ENCODE measurements at regions not wholly inside any gene's neighbourhood (a gene's known extent, or its start where the extent isn't known, plus 50 kb on each side); places are given as distances from the start of the nearest gene placed in this dataset.

GRCh38 chr4:16449406-16449805 is 223.1 kb upstream of the TAPT1 start:
- TF ChIP-seq RBM39 (IDR thresholded peaks at IDR 0.05; ENCODE audit: low read depth, low read length, poor library complexity, severe bottlenecking) (no peak), CTCF (CRISPR knock-in tag; IDR thresholded peaks at IDR 0.05) (no peak), EZH2 (conservative IDR thresholded peaks at IDR 0.05; ENCODE audit: low read depth, low read length) (no peak), ZNF12 (CRISPR knock-in tag; IDR thresholded peaks at IDR 0.05) (no peak), CAMTA2 (CRISPR knock-in tag; IDR thresholded peaks at IDR 0.05; ENCODE audit: borderline replicate concordance) (no peak), ZFX (CRISPR knock-in tag; IDR thresholded peaks at IDR 0.05; ENCODE audit: low read depth) (no peak), MED8 (CRISPR knock-in tag; IDR thresholded peaks at IDR 0.05; ENCODE audit: insufficient replicate concordance) (no peak), TAF1 (CRISPR knock-in tag; IDR thresholded peaks at IDR 0.05) (no peak), RFX1 (IDR thresholded peaks at IDR 0.05) (no peak), MAFK (conservative IDR thresholded peaks at IDR 0.05 in 1 of 2, IDR thresholded peaks at IDR 0.05 in 1 of 2; ENCODE audit: low read length in 2 of 2) (no peak), ZNF510 (CRISPR knock-in tag; IDR thresholded peaks at IDR 0.05; ENCODE audit: low read depth) (no peak), UBTF (CRISPR knock-in tag; IDR thresholded peaks at IDR 0.05) (no peak), ZNF431 (CRISPR knock-in tag; IDR thresholded peaks at IDR 0.05; ENCODE audit: borderline replicate concordance, low read depth) (no peak), EP300 (IDR thresholded peaks at IDR 0.05; ENCODE audit: low read depth in 2 of 2, low read length in 2 of 2) (no peak), EP300 (CRISPR knock-in tag; IDR thresholded peaks at IDR 0.05; ENCODE audit: borderline replicate concordance) (no peak)

Data from HepG2 (cell line).